ENCODE measurements at regions not wholly inside any gene's neighbourhood (a gene's known extent, or its start where the extent isn't known, plus 50 kb on each side); places are given as distances from the start of the nearest gene placed in this dataset.

DNA sequence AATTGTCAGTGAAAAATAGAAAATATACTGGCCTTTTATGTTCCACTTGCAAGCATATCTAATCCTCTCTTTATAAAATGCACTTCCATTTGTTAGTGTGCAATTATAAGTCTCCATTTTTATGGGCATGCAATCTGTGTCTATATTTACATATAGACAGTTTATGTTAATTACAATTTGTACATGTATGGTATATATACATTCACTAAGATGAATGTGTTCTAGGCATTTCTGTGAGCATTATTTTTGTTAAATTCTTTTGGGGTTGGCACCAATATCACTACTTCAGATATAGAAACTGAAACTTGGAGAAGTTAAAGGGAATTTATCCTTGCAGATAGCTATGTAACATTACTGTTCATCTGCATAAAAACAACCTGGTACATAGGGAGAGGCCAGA, 470.8 kb upstream of the LMO3 start:
- Histone ChIP-seq H3K9me3 (no peaks in the 10 kb centered on the region), H3K4me1 (no peaks in the 10 kb centered on the region), H3K36me3 (no peaks in the 10 kb centered on the region), H3K27me3 (no peaks in the 10 kb centered on the region), H3K4me3 (no peak overlapping the region), H3K27ac (no peak overlapping the region)
- TF ChIP-seq, protein P1, sequence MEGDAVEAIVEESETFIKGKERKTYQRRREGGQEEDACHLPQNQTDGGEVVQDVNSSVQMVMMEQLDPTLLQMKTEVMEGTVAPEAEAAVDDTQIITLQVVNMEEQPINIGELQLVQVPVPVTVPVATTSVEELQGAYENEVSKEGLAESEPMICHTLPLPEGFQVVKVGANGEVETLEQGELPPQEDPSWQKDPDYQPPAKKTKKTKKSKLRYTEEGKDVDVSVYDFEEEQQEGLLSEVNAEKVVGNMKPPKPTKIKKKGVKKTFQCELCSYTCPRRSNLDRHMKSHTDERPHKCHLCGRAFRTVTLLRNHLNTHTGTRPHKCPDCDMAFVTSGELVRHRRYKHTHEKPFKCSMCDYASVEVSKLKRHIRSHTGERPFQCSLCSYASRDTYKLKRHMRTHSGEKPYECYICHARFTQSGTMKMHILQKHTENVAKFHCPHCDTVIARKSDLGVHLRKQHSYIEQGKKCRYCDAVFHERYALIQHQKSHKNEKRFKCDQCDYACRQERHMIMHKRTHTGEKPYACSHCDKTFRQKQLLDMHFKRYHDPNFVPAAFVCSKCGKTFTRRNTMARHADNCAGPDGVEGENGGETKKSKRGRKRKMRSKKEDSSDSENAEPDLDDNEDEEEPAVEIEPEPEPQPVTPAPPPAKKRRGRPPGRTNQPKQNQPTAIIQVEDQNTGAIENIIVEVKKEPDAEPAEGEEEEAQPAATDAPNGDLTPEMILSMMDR (IDR thresholded peaks at IDR 0.05) = no peak
- no peak for DNase-seq

DNA sequence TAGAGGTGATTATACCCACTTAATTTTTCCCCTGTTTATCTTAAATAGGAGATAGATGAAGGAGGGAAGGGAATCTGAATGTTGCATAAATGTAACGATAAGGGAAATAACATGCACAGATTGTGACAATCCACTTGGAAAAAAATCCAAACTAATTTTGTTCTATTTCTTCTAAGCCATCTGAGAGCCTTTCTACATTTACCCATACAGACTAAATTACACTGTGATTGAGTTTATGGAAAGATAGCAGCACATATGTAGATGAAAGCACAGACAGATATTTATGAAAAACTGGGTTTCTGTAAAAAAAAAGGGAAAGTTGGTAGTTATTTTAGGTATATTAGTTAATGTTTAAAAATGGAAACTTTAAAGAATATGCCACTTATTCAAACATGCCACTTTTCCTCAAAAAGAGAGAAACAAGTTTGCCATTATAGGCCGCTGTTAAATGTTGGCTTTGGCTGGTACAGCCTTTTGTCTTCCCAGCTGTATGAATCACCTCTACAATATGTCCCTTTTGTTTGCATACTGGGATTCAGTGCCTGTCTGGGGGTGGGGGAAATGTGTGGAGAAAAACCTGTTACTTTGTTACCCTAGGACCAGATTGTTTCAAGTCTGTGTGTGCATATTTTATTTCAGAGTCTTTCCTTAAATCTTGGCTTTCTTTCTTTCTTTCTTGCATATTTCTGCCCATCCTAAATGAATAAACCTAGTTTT, 470.2 kb upstream of the LMO3 start:
- DNase-seq = no peak

DNA sequence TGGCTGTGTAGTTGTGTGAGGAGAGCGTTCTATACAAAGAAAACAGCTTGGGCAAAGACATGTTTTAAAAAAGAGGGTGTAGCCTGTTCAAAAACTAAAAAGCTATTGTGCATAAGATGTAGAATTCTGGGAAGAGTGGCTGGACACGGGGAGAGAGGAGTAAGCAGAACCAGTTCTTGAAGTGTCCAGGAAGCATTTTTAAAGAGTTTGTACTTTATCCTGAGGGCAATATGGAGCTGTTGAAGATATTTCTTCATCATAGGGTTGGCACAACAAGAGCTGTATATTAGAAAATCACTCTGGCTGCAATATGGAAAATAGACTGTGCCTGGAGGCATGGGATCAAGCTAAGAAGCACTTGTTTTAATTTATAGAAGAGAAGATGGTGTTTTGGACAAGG, 458.9 kb upstream of the LMO3 start:
- no peaks in the 10 kb centered on the region for H3K36me3 ChIP-seq
- no peak for DNase-seq
- H3K4me1 ChIP-seq = no peaks in the 10 kb centered on the region

More for the DNA sequence above, 470.2 kb upstream of the LMO3 start:
- Histone ChIP-seq H3K36me3 (no peaks in the 10 kb centered on the region), H3K4me3 (no peak overlapping the region), H3K9me3 (no peaks in the 10 kb centered on the region), H3K27me3 (no peaks in the 10 kb centered on the region), H3K27ac (no peak overlapping the region), H3K4me1 (no peaks in the 10 kb centered on the region)
- no peak for TF ChIP-seq POLR2A (IDR thresholded peaks at IDR 0.05)
- TF ChIP-seq, protein P1 (IDR thresholded peaks at IDR 0.05) = no peak

DNA sequence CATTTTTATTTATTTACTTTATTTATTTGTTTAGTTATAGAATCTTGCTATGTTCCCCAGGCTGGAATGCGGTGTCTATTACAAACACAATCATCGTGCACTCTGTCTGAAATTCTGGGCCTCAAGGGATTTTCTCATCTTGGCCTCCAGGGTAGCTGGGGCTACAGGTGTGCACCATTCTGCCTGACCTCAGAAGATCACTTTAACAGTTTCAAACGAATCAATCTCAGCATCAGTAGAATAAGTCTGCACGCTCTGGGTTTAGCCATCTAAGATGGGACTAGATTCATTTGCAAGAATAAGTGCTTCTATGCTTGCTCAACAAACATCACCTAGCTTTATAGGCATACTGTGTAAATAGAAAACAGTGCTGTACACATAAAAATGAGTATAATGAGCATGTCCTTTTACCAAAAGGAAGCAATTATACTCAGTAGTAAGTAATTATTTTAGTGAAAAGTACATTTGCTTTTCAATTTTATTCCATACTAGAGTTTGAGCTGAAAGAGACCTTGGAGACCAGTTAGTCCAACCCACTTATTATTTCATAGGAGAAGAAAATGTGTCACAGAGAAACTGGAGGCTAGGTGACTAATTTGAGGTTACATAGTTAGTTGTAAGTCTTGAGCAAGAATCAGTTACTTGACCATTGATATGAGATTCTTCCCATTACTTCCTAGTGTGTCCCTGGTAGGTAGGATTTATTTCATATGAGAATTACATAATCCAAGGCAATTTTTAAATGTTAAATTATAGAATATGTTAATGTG, 456.5 kb upstream of the LMO3 start:
- no peak for DNase-seq
- Histone ChIP-seq H3K27ac (no peak overlapping the region), H3K36me3 (no peaks in the 10 kb centered on the region), H3K9me3 (no peaks in the 10 kb centered on the region), H3K4me1 (no peaks in the 10 kb centered on the region), H3K4me3 (no peak overlapping the region), H3K27me3 (no peaks in the 10 kb centered on the region)
- TF ChIP-seq POLR2A (IDR thresholded peaks at IDR 0.05) = no peak
- TF ChIP-seq, protein P1 (IDR thresholded peaks at IDR 0.05) = no peak

More for the DNA sequence above, 458.9 kb upstream of the LMO3 start:
- H3K27ac ChIP-seq = no peak overlapping the region
- no peaks in the 10 kb centered on the region for H3K27me3 ChIP-seq
- H3K9me3 ChIP-seq = no peaks in the 10 kb centered on the region
- no peak for TF ChIP-seq POLR2A (IDR thresholded peaks at IDR 0.05)
- TF ChIP-seq, protein P1 (IDR thresholded peaks at IDR 0.05) = no peak
- H3K4me3 ChIP-seq = no peak overlapping the region

DNA sequence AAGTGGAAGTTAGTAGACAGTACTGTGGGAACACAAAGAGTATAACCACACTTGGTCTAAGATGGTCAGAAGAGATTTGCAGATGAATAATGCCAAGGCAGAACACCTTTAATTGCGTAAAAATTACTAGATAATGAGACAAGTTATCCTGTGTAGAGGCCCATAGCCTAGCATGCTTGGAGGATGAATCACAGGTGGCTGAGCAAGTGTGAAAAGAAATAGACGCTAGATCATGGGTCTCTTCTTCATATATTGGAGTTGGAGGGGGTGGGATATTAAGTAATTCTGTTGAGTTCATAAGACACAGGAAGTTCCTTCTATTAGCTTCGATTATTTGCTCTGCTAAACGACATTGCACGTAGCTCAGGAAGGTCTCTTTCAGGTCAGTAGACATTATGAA, 454.3 kb upstream of the LMO3 start:
- DNase-seq = no peak
- H3K4me3 ChIP-seq = no peak overlapping the region
- no peaks in the 10 kb centered on the region for H3K9me3 ChIP-seq
- no peaks in the 10 kb centered on the region for H3K4me1 ChIP-seq
- no peak for TF ChIP-seq POLR2A (IDR thresholded peaks at IDR 0.05)
- TF ChIP-seq, protein P1 (IDR thresholded peaks at IDR 0.05) = no peak
- no peak overlapping the region for H3K27ac ChIP-seq
- no peaks in the 10 kb centered on the region for H3K27me3 ChIP-seq
- H3K36me3 ChIP-seq = no peaks in the 10 kb centered on the region

Measured in Peyer's patch (tissue), 4 donors.